ENCODE measurements at regions not wholly inside any gene's neighbourhood (a gene's known extent, or its start where the extent isn't known, plus 50 kb on each side); places are given as distances from the start of the nearest gene placed in this dataset.
"Not testable (repeated sequence)": the region's sequence is repeated elsewhere in the genome, so short reads cannot be mapped to it uniquely, and the experiment has no call there.

DNA sequence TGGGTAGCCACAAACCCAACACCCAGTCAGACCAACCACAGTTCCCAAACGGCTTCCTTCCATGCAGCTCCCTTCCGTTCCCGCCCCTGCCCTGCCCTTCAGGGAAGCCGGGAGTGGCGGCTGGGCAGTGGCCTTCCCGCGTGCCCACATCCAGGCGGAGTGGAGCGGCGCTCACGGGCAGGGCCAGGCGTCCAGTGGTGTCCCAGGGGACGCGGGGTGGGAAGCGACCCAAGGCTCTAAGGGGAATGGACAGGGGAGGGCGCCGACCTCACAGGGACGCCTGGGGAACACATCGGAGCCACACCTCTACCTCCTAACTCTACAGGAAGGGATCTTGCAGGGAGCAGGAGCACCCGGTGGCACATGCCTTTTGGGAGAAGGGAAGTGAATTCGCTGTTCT lies 225.9 kb upstream of the MGAT5 start:
- Histone ChIP-seq H3K9me3 (no peaks in the 10 kb centered on the region), H3K36me3 (ENCODE audit: control insufficient read depth in 2 of 2, extremely low read depth in 1 of 2, insufficient read depth in 1 of 2, low read length in 1 of 2) (no peaks in the 10 kb centered on the region), H3K4me3 (ENCODE audit: control insufficient read depth in 1 of 2, extremely low read depth in 1 of 2, low read length in 1 of 2) (no peak overlapping the region), H3K4me1 (ENCODE audit: control insufficient read depth in 1 of 2, extremely low read depth in 1 of 2, insufficient read depth in 2 of 2, low read length in 2 of 2) (peaks cover 0 to 6% of the 10 kb centered on the region in 2 experiments), H3K27ac (ENCODE audit: low read length) (no peak overlapping the region), H3K27me3 (replicated peaks in 1 of 2; ENCODE audit: control insufficient read depth in 2 of 2, extremely low read depth in 1 of 2, insufficient read depth in 2 of 2, low read length in 1 of 2) (peaks cover 4 to 29% of the 10 kb centered on the region in 2 experiments)
- CTCF ChIA-PET, result no interaction called here
- no peak overlapping the region for H3K27ac Mint-ChIP-seq
- H3K9me3 Mint-ChIP-seq, result no peaks in the 10 kb centered on the region
- ATAC-seq (replicated peaks in 1 of 4) (no peak), DNase-seq (no peak)
- H3K36me3 Mint-ChIP-seq, result no peaks in the 10 kb centered on the region
- POLR2A ChIA-PET, result no interaction called here
- H3K27me3 Mint-ChIP-seq, result peaks cover 41 to 45% of the 10 kb centered on the region in 2 donors
- H3K4me3 Mint-ChIP-seq, result no peak overlapping the region
- no peaks in the 10 kb centered on the region for H3K4me1 Mint-ChIP-seq
- 18% methylated on average over 6 of the region's 21 CpGs for WGBS (ENCODE audit: insufficient coverage)

DNA sequence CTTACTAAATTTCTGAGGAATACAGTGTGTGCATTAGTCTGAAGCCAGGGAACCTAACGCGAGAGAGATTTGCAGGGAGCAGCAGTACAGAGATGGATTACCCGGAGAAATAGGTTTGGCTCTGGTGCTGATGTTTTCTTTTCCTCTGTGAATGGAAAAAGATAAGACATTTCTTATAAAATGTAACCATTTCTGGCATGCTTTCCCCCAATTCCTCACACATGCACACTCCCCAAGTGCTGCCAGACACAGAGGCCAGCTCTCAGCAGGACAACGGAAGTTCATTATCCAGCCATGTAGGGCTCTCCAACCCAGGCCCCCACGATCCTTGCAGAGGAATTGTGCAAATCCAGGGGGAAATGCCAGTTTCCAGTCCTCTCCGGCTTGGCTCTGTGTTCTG lies 224.5 kb upstream of the MGAT5 start:
- WGBS (ENCODE audit: insufficient coverage), result 45% methylated on average over 3 of the region's 6 CpGs
- no peaks in the 10 kb centered on the region for H3K4me1 Mint-ChIP-seq
- Histone ChIP-seq H3K36me3 (ENCODE audit: control insufficient read depth in 2 of 2, extremely low read depth in 1 of 2, insufficient read depth in 1 of 2, low read length in 1 of 2) (no peaks in the 10 kb centered on the region), H3K4me1 (ENCODE audit: control insufficient read depth in 1 of 2, extremely low read depth in 1 of 2, insufficient read depth in 2 of 2, low read length in 2 of 2) (peaks cover 0 to 6% of the 10 kb centered on the region in 2 experiments), H3K27me3 (replicated peaks in 1 of 2; ENCODE audit: control insufficient read depth in 2 of 2, extremely low read depth in 1 of 2, insufficient read depth in 2 of 2, low read length in 1 of 2) (peaks cover 4 to 29% of the 10 kb centered on the region in 2 experiments), H3K9me3 (no peaks in the 10 kb centered on the region), H3K4me3 (ENCODE audit: control insufficient read depth in 1 of 2, extremely low read depth in 1 of 2, low read length in 1 of 2) (no peak overlapping the region), H3K27ac (ENCODE audit: low read length) (no peak overlapping the region)
- CTCF ChIA-PET, result no interaction called here
- ATAC-seq (replicated peaks in 1 of 4) (no peak), DNase-seq (no peak)
- H3K27ac Mint-ChIP-seq, result no peak overlapping the region
- H3K27me3 Mint-ChIP-seq, result peaks cover 38 to 41% of the 10 kb centered on the region in 2 donors
- H3K9me3 Mint-ChIP-seq, result no peaks in the 10 kb centered on the region
- no peaks in the 10 kb centered on the region for H3K36me3 Mint-ChIP-seq
- POLR2A ChIA-PET, result no interaction called here
- no peak overlapping the region for H3K4me3 Mint-ChIP-seq

DNA sequence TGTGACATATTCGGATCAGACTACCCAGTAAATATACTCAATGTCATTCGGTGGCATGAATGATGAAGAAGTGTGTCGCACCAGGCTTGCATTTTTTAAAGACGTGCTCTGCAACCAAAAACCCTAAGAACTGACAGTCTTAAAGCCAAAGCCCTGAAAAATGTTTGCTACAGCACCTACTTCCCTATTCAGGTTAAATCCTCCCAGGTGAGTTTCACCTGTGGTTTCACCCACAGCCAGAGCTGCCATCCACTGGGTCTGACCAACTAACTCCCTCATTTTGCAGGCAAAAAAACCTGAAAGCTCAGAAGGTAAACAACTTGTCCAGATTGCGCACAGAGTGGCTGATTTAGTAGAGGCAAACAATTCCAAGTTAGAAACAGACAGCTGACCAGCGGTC lies 222.3 kb upstream of the MGAT5 start:
- no peak overlapping the region for H3K4me3 ChIP-seq (ENCODE audit: control insufficient read depth in 1 of 2, extremely low read depth in 1 of 2, low read length in 1 of 2)
- Mint-ChIP-seq H3K9me3 (no peaks in the 10 kb centered on the region), H3K27ac (no peak overlapping the region), H3K4me3 (no peak overlapping the region), H3K36me3 (no peaks in the 10 kb centered on the region), H3K4me1 (no peaks in the 10 kb centered on the region), H3K27me3 (peaks cover 32 to 34% of the 10 kb centered on the region in 2 donors)
- ATAC-seq (replicated peaks in 1 of 4), result no peak
- peaks cover 4 to 27% of the 10 kb centered on the region in 2 experiments for H3K27me3 ChIP-seq (replicated peaks in 1 of 2; ENCODE audit: control insufficient read depth in 2 of 2, extremely low read depth in 1 of 2, insufficient read depth in 2 of 2, low read length in 1 of 2)
- CTCF ChIA-PET, result interaction anchor here in 1 of 2 donors (0.6 kb wide), 1 partner anchor 11 kb away, joined by 3 read pairs; no protein-coding TSS in a partner anchor
- 81% methylated on average over 6 of the region's 6 CpGs for WGBS (ENCODE audit: insufficient coverage)
- no peak overlapping the region for H3K27ac ChIP-seq (ENCODE audit: low read length)
- H3K4me1 ChIP-seq (ENCODE audit: control insufficient read depth in 1 of 2, extremely low read depth in 1 of 2, insufficient read depth in 2 of 2, low read length in 2 of 2), result peaks cover 0 to 6% of the 10 kb centered on the region in 2 experiments
- H3K36me3 ChIP-seq (ENCODE audit: control insufficient read depth in 2 of 2, extremely low read depth in 1 of 2, insufficient read depth in 1 of 2, low read length in 1 of 2), result no peaks in the 10 kb centered on the region
- DNase-seq, result no peak
- POLR2A ChIA-PET, result no interaction called here
- H3K9me3 ChIP-seq, result no peaks in the 10 kb centered on the region

DNA sequence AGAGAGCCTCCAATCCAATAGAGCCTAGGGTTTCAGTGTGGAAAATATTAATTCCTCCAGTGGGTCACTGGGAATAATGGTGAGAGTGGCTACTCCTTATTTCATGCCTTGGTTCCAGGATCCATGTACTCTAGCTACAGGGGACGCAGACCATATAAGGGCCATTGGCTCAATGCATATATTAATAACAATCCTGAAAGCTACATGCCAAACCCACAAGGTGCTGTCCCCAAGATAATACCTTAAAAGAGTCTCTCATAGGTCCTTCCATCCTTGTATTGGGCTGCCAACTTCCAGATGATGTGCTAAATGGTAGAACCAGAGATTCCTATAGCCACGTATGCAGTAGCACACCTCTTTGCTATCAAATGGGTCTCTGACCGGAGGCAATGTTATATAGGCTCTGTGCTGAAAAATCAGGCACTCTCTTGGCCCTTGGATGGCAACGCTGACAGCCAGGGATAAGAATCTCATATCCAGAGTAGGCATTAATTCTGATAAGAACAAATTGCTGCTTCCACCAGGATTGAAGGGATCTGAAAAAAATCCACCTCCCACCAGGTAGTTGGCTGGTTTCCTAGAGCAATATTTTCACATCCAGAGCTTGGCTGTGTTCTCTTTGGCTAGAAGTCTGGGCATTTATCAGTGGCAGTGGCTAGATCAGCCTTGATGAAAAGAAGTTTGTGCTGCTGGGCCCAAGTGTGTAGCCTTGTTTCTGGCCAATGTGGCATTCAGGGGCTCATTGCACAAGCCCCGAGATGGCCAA lies 218.1 kb upstream of the MGAT5 start:
- Mint-ChIP-seq H3K9me3 (peaks cover 3 to 15% (median 6%) of the 10 kb centered on the region in 3 donors), H3K27ac (no peak overlapping the region), H3K27me3 (peaks cover 7 to 17% of the 10 kb centered on the region in 2 donors), H3K36me3 (peaks cover 4% of the 10 kb centered on the region), H3K4me1 (peaks cover 6 to 13% (median 8%) of the 10 kb centered on the region in 3 donors), H3K4me3 (no peak overlapping the region)
- whole genome bisulfite sequencing (ENCODE audit: insufficient coverage), result 90% methylated on average over 2 of the region's 5 CpGs
- no peak for DNase-seq
- peaks cover 0 to 2% of the 10 kb centered on the region in 2 experiments for H3K27me3 ChIP-seq (replicated peaks in 1 of 2; ENCODE audit: control insufficient read depth in 2 of 2, extremely low read depth in 1 of 2, insufficient read depth in 2 of 2, low read length in 1 of 2)
- peaks cover 0 to 7% of the 10 kb centered on the region in 2 experiments for H3K4me1 ChIP-seq (ENCODE audit: control insufficient read depth in 1 of 2, extremely low read depth in 1 of 2, insufficient read depth in 2 of 2, low read length in 2 of 2)
- H3K27ac ChIP-seq (ENCODE audit: low read length), result no peak overlapping the region
- H3K9me3 ChIP-seq, result no peaks in the 10 kb centered on the region
- no peak for ATAC-seq (replicated peaks in 1 of 4)
- no peaks in the 10 kb centered on the region for H3K36me3 ChIP-seq (ENCODE audit: control insufficient read depth in 2 of 2, extremely low read depth in 1 of 2, insufficient read depth in 1 of 2, low read length in 1 of 2)
- no peak overlapping the region for H3K4me3 ChIP-seq (ENCODE audit: control insufficient read depth in 1 of 2, extremely low read depth in 1 of 2, low read length in 1 of 2)
- ChIA-PET CTCF (interaction anchor here in 1 of 2 donors (0.5 kb wide), 1 partner anchor 485 kb away, joined by 3 read pairs; no protein-coding TSS in a partner anchor), POLR2A (interaction anchor here in 1 of 2 donors (0.6 kb wide), 1 partner anchor 19 kb away, joined by 3 read pairs; no protein-coding TSS in a partner anchor)

DNA sequence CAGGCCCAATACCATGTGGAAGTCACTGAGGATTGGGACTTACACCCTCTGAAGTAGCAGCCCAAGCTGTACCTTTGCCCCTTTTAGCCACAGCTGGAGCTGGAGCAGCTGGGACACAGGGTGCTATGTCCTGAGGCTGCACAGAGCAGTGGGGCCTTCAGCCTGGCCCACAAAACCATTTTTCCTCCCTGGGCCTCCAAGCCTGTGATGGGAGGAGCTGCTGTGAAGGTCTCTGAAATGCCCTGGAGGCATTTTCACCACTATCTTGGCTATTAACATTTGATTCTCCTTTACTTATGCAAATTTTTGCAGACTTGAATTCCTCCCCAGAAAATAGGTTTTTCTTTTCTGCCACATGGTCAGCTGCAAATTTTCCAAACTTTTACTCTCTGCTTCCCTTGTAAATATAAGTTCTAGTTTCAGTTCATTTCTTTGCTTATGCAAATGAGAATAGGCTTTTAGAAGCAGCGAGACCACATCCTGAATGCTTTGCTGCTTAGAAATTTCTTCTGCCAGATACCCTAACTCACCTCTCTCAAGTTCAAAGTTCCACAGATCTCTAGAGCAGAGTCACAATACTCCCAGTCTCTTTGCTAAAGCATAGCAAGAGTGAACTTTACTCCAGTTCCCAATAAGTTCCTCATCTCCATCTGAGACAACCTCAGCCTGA lies 213.8 kb upstream of the MGAT5 start:
- H3K4me1 Mint-ChIP-seq, result peaks cover 12 to 41% (median 12%) of the 10 kb centered on the region in 3 donors
- peaks cover 3 to 22% (median 10%) of the 10 kb centered on the region in 3 donors for H3K9me3 Mint-ChIP-seq
- ATAC-seq (replicated peaks in 1 of 4) (no peak), DNase-seq (no peak)
- peak overlapping the region in 1 of 2 donors; percentile 0 for H3K27ac Mint-ChIP-seq
- no peak overlapping the region for H3K27ac ChIP-seq (ENCODE audit: low read length)
- H3K4me3 ChIP-seq (ENCODE audit: control insufficient read depth in 1 of 2, extremely low read depth in 1 of 2, low read length in 1 of 2), result no peak overlapping the region
- H3K36me3 Mint-ChIP-seq, result peaks cover 4% of the 10 kb centered on the region
- H3K27me3 Mint-ChIP-seq, result peaks cover 5 to 17% of the 10 kb centered on the region in 2 donors
- H3K4me1 ChIP-seq (ENCODE audit: control insufficient read depth in 1 of 2, extremely low read depth in 1 of 2, insufficient read depth in 2 of 2, low read length in 2 of 2), result peaks cover 0 to 11% of the 10 kb centered on the region in 2 experiments
- peaks cover 0 to 5% of the 10 kb centered on the region in 2 experiments for H3K27me3 ChIP-seq (replicated peaks in 1 of 2; ENCODE audit: control insufficient read depth in 2 of 2, extremely low read depth in 1 of 2, insufficient read depth in 2 of 2, low read length in 1 of 2)
- CTCF ChIA-PET, result no interaction called here
- 29% methylated on average over 1 of the region's 1 CpG for WGBS (ENCODE audit: insufficient coverage)
- no peak overlapping the region for H3K4me3 Mint-ChIP-seq
- H3K36me3 ChIP-seq (ENCODE audit: control insufficient read depth in 2 of 2, extremely low read depth in 1 of 2, insufficient read depth in 1 of 2, low read length in 1 of 2), result no peaks in the 10 kb centered on the region
- POLR2A ChIA-PET, result no interaction called here
- no peaks in the 10 kb centered on the region for H3K9me3 ChIP-seq

DNA sequence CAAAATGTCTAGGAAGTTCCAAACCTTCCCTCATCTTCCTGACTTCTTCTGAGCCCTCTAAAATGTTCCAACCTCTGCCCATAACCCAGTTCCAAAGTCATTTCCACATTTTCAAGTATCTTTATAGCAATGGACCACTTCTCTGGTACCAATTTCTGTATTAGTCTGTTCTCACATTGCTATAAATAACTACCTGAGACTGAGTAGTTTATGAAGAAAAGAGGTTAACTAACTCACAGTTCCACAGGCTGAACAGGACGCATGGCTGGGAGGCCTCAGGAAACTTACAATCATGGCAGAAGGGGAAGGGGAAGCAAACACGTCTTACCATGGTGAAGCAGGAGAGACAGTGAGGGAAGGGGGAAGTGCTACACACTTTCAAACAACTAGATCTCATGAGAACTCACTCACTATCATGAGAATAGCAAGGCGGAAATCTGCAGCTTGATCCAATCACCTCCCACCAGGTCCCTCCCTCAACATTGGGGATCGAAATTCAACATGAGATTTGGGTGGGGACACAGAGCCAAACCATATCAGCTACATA lies 213.2 kb upstream of the MGAT5 start:
- peaks cover 0 to 11% of the 10 kb centered on the region in 2 experiments for H3K4me1 ChIP-seq (ENCODE audit: control insufficient read depth in 1 of 2, extremely low read depth in 1 of 2, insufficient read depth in 2 of 2, low read length in 2 of 2)
- H3K4me3 Mint-ChIP-seq; H3K9me3 ChIP-seq; H3K36me3 ChIP-seq (ENCODE audit: control insufficient read depth in 2 of 2, extremely low read depth in 1 of 2, insufficient read depth in 1 of 2, low read length in 1 of 2); DNase-seq; H3K4me3 ChIP-seq (ENCODE audit: control insufficient read depth in 1 of 2, extremely low read depth in 1 of 2, low read length in 1 of 2); CTCF ChIA-PET; H3K36me3 Mint-ChIP-seq; H3K27ac ChIP-seq (ENCODE audit: low read length); H3K27me3 ChIP-seq (replicated peaks in 1 of 2; ENCODE audit: control insufficient read depth in 2 of 2, extremely low read depth in 1 of 2, insufficient read depth in 2 of 2, low read length in 1 of 2); POLR2A ChIA-PET; ATAC-seq (replicated peaks in 1 of 4): not testable (repeated sequence)
- Mint-ChIP-seq H3K4me1 (peaks cover 12 to 41% (median 12%) of the 10 kb centered on the region in 3 donors), H3K27ac (peak overlapping the region in 1 of 2 donors; percentile 0), H3K9me3 (peaks cover 3 to 29% (median 15%) of the 10 kb centered on the region in 3 donors), H3K27me3 (peaks cover 6 to 23% of the 10 kb centered on the region in 2 donors)
- WGBS (ENCODE audit: insufficient coverage), result no CpG with 5 or more reads among the region's 4 CpGs

Measured in T-cell (primary cell).